ENCODE measurements at regions not wholly inside any gene's neighbourhood (a gene's known extent, or its start where the extent isn't known, plus 50 kb on each side); places are given as distances from the start of the nearest gene placed in this dataset.

GRCh38 chrX:11995146-11995545, 143.1 kb upstream of the FRMPD4 start:
- WGBS (ENCODE audit: missing lambda C conversion rate) = 9% methylated on average over 1 of the region's 1 CpG
- H3K4me2 ChIP-seq = no peak overlapping the region
- no peaks in the 10 kb centered on the region for H3K4me1 ChIP-seq
- no peaks in the 10 kb centered on the region for H3K9me3 ChIP-seq
- POLR2A ChIA-PET = no interaction called here
- H3K4me3 ChIP-seq = no peak overlapping the region
- DNase-seq (ENCODE audit: low read depth in 1 of 2, low spot score in 1 of 2) = no peak
- FAIRE-seq = peak; percentile 43
- TF ChIP-seq JUNB (IDR thresholded peaks at IDR 0.05) (no peak), RNF2 (IDR thresholded peaks at IDR 0.05; ENCODE audit: borderline replicate concordance, low read depth) (no peak), CBX2 (IDR thresholded peaks at IDR 0.05; ENCODE audit: borderline replicate concordance, low read depth) (no peak), ATOH8 (CRISPR knock-in tag; IDR thresholded peaks at IDR 0.05; ENCODE audit: low read depth) (no peak), SMC3 (IDR thresholded peaks at IDR 0.05) (no peak), POLR2AphosphoS2 (conservative IDR thresholded peaks at IDR 0.05; ENCODE audit: low read length) (no peak), RCOR1 (IDR thresholded peaks at IDR 0.05; ENCODE audit: low read depth, low read length) (no peak), NPAS2 (CRISPR knock-in tag; IDR thresholded peaks at IDR 0.05; ENCODE audit: borderline replicate concordance) (no peak), KDM1A (IDR thresholded peaks at IDR 0.05; ENCODE audit: low read depth) (no peak), EP300 (IDR thresholded peaks at IDR 0.05) (no peak), JUN (IDR thresholded peaks at IDR 0.05) (no peak), MAZ (IDR thresholded peaks at IDR 0.05; ENCODE audit: borderline replicate concordance, low read depth, low read length) (no peak), CHD2 (IDR thresholded peaks at IDR 0.05; ENCODE audit: low read length, partially characterized antibody) (no peak), HEYL (CRISPR knock-in tag; IDR thresholded peaks at IDR 0.05) (no peak)
- TF ChIP-seq, protein P1, sequence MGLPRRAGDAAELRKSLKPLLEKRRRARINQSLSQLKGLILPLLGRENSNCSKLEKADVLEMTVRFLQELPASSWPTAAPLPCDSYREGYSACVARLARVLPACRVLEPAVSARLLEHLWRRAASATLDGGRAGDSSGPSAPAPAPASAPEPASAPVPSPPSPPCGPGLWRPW (IDR thresholded peaks at IDR 0.05) = no peak
- CTCF ChIA-PET = no interaction called here
- H3K27ac ChIP-seq = no peak overlapping the region
- ATAC-seq = no peak

DNA sequence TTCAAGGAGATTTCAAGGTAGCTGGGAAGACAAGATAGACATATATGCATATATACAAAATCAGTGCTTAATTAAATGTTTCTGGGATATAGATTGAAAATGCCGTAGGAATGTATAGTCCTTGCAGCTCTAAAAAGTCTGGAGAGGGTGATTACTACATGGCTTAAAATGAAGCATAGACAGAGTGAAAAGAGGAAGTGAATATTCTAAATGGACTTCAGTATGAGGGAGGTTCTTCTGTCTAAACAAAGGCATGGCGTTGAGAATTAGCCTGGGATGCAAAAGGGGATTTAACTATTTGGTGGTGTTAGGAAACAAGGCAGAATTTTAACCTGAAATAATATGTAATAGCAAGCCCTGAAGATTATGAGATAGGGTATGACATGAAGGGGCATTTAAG, 141.5 kb upstream of the FRMPD4 start:
- no peaks in the 10 kb centered on the region for H3K4me1 ChIP-seq
- no peak overlapping the region for H3K4me3 ChIP-seq
- H3K4me2 ChIP-seq = no peak overlapping the region
- ATAC-seq (no peak), DNase-seq (ENCODE audit: low read depth in 1 of 2, low spot score in 1 of 2) (no peak), FAIRE-seq (peak; percentile 99)
- H3K27ac ChIP-seq = no peak overlapping the region
- no peaks in the 10 kb centered on the region for H3K9me3 ChIP-seq
- WGBS (ENCODE audit: missing lambda C conversion rate) = 70% methylated on average over 2 of the region's 2 CpGs
- no peak for TF ChIP-seq SMC3 (IDR thresholded peaks at IDR 0.05)
- no peak for TF ChIP-seq KDM1A (IDR thresholded peaks at IDR 0.05; ENCODE audit: low read depth)
- TF ChIP-seq GATA3 (IDR thresholded peaks at IDR 0.05; ENCODE audit: borderline replicate concordance) = no peak
- TF ChIP-seq FOSB (CRISPR knock-in tag; IDR thresholded peaks at IDR 0.05) = no peak
- TF ChIP-seq FOXS1 (CRISPR knock-in tag; IDR thresholded peaks at IDR 0.05) = no peak
- TF ChIP-seq ZFP36 (IDR thresholded peaks at IDR 0.05; ENCODE audit: borderline replicate concordance, partially characterized antibody) = no peak
- ChIA-PET CTCF (no interaction called here), POLR2A (no interaction called here)

- POLR2A ChIA-PET = no interaction called here
- peak in 1 of 2 experiments; percentile 7 for DNase-seq (ENCODE audit: low read depth in 1 of 2, low spot score in 1 of 2)
- no peaks in the 10 kb centered on the region for H3K9me3 ChIP-seq
- H3K27ac ChIP-seq = no peak overlapping the region
- H3K4me2 ChIP-seq = no peak overlapping the region
- H3K4me3 ChIP-seq = no peak overlapping the region
- WGBS (ENCODE audit: missing lambda C conversion rate) = 47% methylated on average over 2 of the region's 2 CpGs
- FAIRE-seq = peak; percentile 89
- CTCF ChIA-PET = interaction anchor here (1.4 kb wide), 1 partner anchor 211 kb away, joined by 3 read pairs; no protein-coding TSS in a partner anchor
- 0 out of 3 replicates have a peak, but pooled peaks cover 4% of the 10 kb centered on the region for H3K4me1 ChIP-seq
- no peak for ATAC-seq
- no peak for TF ChIP-seq SREBF2 (IDR thresholded peaks at IDR 0.05)
- TF ChIP-seq ESRRA (IDR thresholded peaks at IDR 0.05; ENCODE audit: borderline replicate concordance, low read length) = no peak
- TF ChIP-seq NR3C1 (IDR thresholded peaks at IDR 0.05) = no peak
- TF ChIP-seq, protein P1 (IDR thresholded peaks at IDR 0.05) = no peak
- TF ChIP-seq EP300 (IDR thresholded peaks at IDR 0.05) = no peak
- no peak for TF ChIP-seq RAD21 (conservative IDR thresholded peaks at IDR 0.05 in 1 of 2, IDR thresholded peaks at IDR 0.05 in 1 of 2)
- no peak for TF ChIP-seq EHMT2 (IDR thresholded peaks at IDR 0.05; ENCODE audit: low read depth)
- no peak for TF ChIP-seq JUN (IDR thresholded peaks at IDR 0.05)
- TF ChIP-seq ELK1 (IDR thresholded peaks at IDR 0.05; ENCODE audit: low read depth, low read length) = no peak
- TF ChIP-seq, protein P2, sequence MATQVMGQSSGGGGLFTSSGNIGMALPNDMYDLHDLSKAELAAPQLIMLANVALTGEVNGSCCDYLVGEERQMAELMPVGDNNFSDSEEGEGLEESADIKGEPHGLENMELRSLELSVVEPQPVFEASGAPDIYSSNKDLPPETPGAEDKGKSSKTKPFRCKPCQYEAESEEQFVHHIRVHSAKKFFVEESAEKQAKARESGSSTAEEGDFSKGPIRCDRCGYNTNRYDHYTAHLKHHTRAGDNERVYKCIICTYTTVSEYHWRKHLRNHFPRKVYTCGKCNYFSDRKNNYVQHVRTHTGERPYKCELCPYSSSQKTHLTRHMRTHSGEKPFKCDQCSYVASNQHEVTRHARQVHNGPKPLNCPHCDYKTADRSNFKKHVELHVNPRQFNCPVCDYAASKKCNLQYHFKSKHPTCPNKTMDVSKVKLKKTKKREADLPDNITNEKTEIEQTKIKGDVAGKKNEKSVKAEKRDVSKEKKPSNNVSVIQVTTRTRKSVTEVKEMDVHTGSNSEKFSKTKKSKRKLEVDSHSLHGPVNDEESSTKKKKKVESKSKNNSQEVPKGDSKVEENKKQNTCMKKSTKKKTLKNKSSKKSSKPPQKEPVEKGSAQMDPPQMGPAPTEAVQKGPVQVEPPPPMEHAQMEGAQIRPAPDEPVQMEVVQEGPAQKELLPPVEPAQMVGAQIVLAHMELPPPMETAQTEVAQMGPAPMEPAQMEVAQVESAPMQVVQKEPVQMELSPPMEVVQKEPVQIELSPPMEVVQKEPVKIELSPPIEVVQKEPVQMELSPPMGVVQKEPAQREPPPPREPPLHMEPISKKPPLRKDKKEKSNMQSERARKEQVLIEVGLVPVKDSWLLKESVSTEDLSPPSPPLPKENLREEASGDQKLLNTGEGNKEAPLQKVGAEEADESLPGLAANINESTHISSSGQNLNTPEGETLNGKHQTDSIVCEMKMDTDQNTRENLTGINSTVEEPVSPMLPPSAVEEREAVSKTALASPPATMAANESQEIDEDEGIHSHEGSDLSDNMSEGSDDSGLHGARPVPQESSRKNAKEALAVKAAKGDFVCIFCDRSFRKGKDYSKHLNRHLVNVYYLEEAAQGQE (IDR thresholded peaks at IDR 0.05) = no peak
- TF ChIP-seq KDM5A (IDR thresholded peaks at IDR 0.05) = no peak
- TF ChIP-seq E2F6 (IDR thresholded peaks at IDR 0.05; ENCODE audit: borderline replicate concordance, low read depth) = no peak
- no peak for TF ChIP-seq POLR2A (IDR thresholded peaks at IDR 0.05; ENCODE audit: low read length)
- no peak for TF ChIP-seq PHF8 (IDR thresholded peaks at IDR 0.05; ENCODE audit: borderline replicate concordance, low read depth)
Measured at GRCh38 chrX:11998944-11999343, 139.3 kb upstream of the FRMPD4 start.

Data from A549 (cell line).